Left ventricle myocardium inferior (tissue), 1 donor: ENCODE measurements at regions not wholly inside any gene's neighbourhood (a gene's known extent, or its start where the extent isn't known, plus 50 kb on each side); places are given as distances from the start of the nearest gene placed in this dataset.

ENCODE experiments used
- DNase-seq: peaks from one replicate; pipeline ENCODE4 v3.0.0-alpha.2; 2020
- H3K27ac ChIP-seq: fragments of 200-600 bp; replicated peaks from 2 replicates; pipeline ENCODE4 v1.8.0; 2021
- H3K27me3 ChIP-seq: fragments of 200-600 bp; 2 replicates; pipeline ENCODE4 v1.8.0; 2021; ENCODE audit warnings: low read depth
- H3K36me3 ChIP-seq: fragments of 200-600 bp; 2 replicates; pipeline ENCODE4 v1.8.0; 2021
- H3K4me1 ChIP-seq: fragments of 200-600 bp; 2 replicates; pipeline ENCODE4 v1.8.0; 2021
- H3K4me3 ChIP-seq: fragments of 200-600 bp; 2 replicates; pipeline ENCODE4 v1.8.0; 2021; ENCODE audit warnings: mild to moderate bottlenecking, moderate library complexity
- H3K9me3 ChIP-seq: fragments of 200-600 bp; replicated peaks from 2 replicates; pipeline ENCODE4 v1.8.0; 2021
- CTCF ChIP-seq: fragments of 200-600 bp; IDR thresholded peaks from 2 replicates; pipeline ENCODE4 v1.8.0; 2021; ENCODE audit warnings: antibody characterized with exemption, mild to moderate bottlenecking, borderline replicate concordance
- intact Hi-C: fragments of 100-400 bp; cut with micrococcal nuclease; formaldehyde crosslinking; loops from one replicate; pipeline ENCODE4 v1.11.0; 2022
- donor health status: DM: no; HTN: yes; CAD: no; lungs with severe emphysema.

DNA sequence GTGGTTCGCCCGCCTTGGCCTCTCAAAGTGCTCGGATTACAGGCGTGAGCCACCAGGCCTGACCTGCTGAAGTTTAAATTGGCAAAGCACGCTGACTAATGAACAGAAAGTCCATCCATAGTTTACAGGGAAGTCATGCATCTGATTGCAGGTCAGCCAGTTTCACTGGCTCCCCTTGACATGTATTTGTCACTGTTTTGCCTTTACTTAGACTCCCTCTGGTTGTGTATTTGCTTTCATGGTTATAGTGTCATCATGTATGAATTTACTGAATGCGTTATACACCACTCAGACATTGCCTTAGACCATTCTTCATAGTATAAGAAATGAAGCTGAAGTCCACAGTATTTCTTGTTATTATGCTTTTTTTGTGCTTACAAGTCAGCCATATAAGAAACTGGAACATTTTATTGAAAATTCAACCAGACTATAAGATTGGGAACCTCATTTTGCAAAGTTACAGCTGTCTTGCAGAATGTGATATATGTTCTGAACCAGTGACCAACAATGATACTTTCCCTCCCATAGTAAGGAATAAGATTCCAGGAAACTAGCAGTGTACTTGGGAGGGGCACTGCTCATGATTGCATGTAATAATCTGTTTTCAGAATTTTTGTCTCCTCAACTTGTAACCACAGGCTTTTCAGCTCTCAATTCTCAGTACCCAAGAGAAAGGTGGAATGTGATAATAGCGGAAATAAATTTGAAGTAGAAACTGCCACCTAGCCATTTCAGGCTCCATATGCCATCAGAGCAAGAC, 51.9 kb upstream of the ATF7IP start:
- TF ChIP-seq CTCF = no peak
- intact Hi-C loops = no loop called here
- Histone ChIP-seq H3K4me1 (no peaks in the 10 kb centered on the region), H3K27me3 (no peaks in the 10 kb centered on the region), H3K27ac (no peak overlapping the region), H3K9me3 (peaks cover 10% of the 10 kb centered on the region), H3K4me3 (no peak overlapping the region), H3K36me3 (no peaks in the 10 kb centered on the region)
- no peak for DNase-seq

GRCh38 chr12:14314801-14315200, 50.7 kb upstream of the ATF7IP start:
- peaks cover 10% of the 10 kb centered on the region for H3K9me3 ChIP-seq
- TF ChIP-seq CTCF = no peak
- no peaks in the 10 kb centered on the region for H3K4me1 ChIP-seq
- H3K27ac ChIP-seq = no peak overlapping the region
- no peaks in the 10 kb centered on the region for H3K27me3 ChIP-seq
- no peaks in the 10 kb centered on the region for H3K36me3 ChIP-seq
- intact Hi-C loops = no loop called here
- no peak overlapping the region for H3K4me3 ChIP-seq
- no peak for DNase-seq

DNA sequence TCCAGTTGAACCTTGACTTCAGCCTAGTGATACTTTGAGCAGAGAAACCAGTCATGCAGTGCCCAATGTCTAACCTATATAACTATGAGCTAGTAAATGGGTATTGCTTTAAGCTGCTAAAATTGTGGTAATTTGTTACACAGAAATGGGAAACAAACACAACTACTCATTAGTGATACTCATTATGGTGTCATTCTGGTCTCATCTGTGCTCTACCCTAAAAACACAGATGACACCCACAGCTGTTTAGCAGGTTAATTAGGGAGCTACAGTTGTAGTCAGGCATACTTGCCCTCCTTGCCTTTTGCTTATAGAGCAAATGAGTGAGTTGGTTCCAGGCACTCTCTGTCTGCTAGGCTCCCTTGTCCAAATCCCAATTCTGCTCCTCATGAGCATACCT, 50.0 kb upstream of the ATF7IP start:
- DNase-seq = no peak
- no peaks in the 10 kb centered on the region for H3K27me3 ChIP-seq
- H3K36me3 ChIP-seq = no peaks in the 10 kb centered on the region
- no peak overlapping the region for H3K27ac ChIP-seq
- intact Hi-C loops = no loop called here
- H3K9me3 ChIP-seq = peaks cover 10% of the 10 kb centered on the region
- H3K4me3 ChIP-seq = no peak overlapping the region
- no peaks in the 10 kb centered on the region for H3K4me1 ChIP-seq
- no peak for TF ChIP-seq CTCF
